Body of pancreas (tissue), 4 donors: ENCODE measurements at regions not wholly inside any gene's neighbourhood (a gene's known extent, or its start where the extent isn't known, plus 50 kb on each side); places are given as distances from the start of the nearest gene placed in this dataset.

Experiments used
- ATAC-seq: fragments of 150-250 bp; one replicate; pipeline ENCODE4 v1.9.1; 2016
- DNase-seq, 4 donors: peaks; one replicate each; pipeline ENCODE4 v3.0.0-alpha.2; 2019
- H3K27ac ChIP-seq, 4 donors: fragments of 200-600 bp; sonication (generic); 1 replicate in 3 of 4; 2 replicates in 1 of 4; pipeline versions ENCODE4 v1.5.1 to v1.6.1; 2016 to 2019; ENCODE audit warnings: mild to moderate bottlenecking in 1 of 4, mixed read lengths in 1 of 4, moderate library complexity in 1 of 4
- H3K27me3 ChIP-seq, 2 donors: fragments of 200-600 bp; sonication (generic); one replicate each; pipeline ENCODE4 v1.6.0; 2016; ENCODE audit warnings: mild to moderate bottlenecking in 1 of 2
- H3K36me3 ChIP-seq, 2 donors: fragments of 200-600 bp; sonication (generic); replicated peaks in 1 of 2; 2 replicates each; pipeline ENCODE4 v1.5.1; 2016; ENCODE audit warnings: low read depth in 2 of 2; ENCODE audit not compliant: insufficient read depth in 1 of 2
- H3K4me1 ChIP-seq: fragments of 200-600 bp; sonication (generic); one replicate; pipeline ENCODE4 v1.6.0; 2016
- H3K4me3 ChIP-seq, 2 donors: fragments of 200-600 bp; sonication (generic); 1 replicate in 1 of 2; 2 replicates in 1 of 2; pipeline ENCODE4 v1.5.1; 2016 to 2019
- H3K9me3 ChIP-seq, 3 donors: fragments of 200-600 bp; sonication (generic); 1 replicate in 2 of 3; 2 replicates in 1 of 3; pipeline ENCODE4 v1.5.1; 2016
- POLR2A ChIP-seq, 3 donors: fragments of 450-650 bp; IDR thresholded peaks; one replicate each; pipeline ENCODE4 v1.6.1; 2016; ENCODE audit warnings: antibody characterized with exemption in 3 of 3, mild to moderate bottlenecking in 2 of 3
- WGBS, 2 donors: methylation state at CpG; one replicate each; pipeline ENCODE4 v1.1.5; 2017; 5-methylcytosine and 5-hydroxymethylcytosine counted together
- intact Hi-C: fragments of 100-400 bp; cut with DNase I; formaldehyde crosslinking; loops from one replicate; pipeline ENCODE4 v1.15.1; 2023
- TF ChIP-seq, protein P1 (sequence below), 7 experiments: fragments of 450-650 bp in 4 of 7; fragments of 200-600 bp in 3 of 7; sonication (generic) in 3 of 7; IDR thresholded peaks; one replicate each; pipeline ENCODE4 v1.5.1; 2016 to 2019; ENCODE audit warnings: antibody characterized with exemption in 7 of 7

DNA sequence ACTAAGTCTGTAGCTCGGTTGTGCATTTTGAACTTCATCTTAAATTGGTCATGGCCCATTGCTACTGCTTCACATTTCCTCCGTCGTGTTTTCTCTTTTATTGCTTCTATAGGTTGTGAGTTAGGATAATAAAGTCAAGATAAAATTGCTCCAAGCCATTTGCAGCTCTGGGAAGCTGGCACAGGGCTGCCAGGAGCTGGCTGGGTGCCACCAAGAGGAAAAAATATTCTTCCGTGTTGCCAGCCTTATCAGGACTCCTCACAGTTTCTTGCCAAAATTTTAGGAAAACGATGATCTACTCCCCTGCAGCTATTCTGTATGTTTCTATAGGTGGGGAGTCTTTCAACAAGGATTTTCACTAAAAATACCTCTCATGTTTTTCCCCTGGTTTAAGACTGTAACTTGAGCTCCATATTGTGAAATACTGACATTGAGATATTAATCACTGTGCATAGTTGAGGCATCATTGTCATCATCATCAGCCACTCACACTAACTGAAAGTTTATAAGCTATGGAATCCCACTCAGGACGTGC is 55.4 kb upstream of the PIAS1 start:
- DNase-seq: peak; percentile 42 to 67 (median 48)
- Histone ChIP-seq H3K36me3 (no peaks in the 10 kb centered on the region), H3K27ac (no peak overlapping the region), H3K27me3 (no peaks in the 10 kb centered on the region), H3K4me3 (no peak overlapping the region), H3K9me3 (no peaks in the 10 kb centered on the region), H3K4me1 (peaks cover 7% of the 10 kb centered on the region)
- intact Hi-C loops: no loop called here
- TF ChIP-seq, protein P1, sequence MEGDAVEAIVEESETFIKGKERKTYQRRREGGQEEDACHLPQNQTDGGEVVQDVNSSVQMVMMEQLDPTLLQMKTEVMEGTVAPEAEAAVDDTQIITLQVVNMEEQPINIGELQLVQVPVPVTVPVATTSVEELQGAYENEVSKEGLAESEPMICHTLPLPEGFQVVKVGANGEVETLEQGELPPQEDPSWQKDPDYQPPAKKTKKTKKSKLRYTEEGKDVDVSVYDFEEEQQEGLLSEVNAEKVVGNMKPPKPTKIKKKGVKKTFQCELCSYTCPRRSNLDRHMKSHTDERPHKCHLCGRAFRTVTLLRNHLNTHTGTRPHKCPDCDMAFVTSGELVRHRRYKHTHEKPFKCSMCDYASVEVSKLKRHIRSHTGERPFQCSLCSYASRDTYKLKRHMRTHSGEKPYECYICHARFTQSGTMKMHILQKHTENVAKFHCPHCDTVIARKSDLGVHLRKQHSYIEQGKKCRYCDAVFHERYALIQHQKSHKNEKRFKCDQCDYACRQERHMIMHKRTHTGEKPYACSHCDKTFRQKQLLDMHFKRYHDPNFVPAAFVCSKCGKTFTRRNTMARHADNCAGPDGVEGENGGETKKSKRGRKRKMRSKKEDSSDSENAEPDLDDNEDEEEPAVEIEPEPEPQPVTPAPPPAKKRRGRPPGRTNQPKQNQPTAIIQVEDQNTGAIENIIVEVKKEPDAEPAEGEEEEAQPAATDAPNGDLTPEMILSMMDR (IDR thresholded peaks at IDR 0.05): no peak
- no peak for TF ChIP-seq POLR2A (IDR thresholded peaks at IDR 0.05)
- ATAC-seq: no peak
- WGBS, 2 donors: 29 to 30% methylated on average over 6 of the region's 6 CpGs

DNA sequence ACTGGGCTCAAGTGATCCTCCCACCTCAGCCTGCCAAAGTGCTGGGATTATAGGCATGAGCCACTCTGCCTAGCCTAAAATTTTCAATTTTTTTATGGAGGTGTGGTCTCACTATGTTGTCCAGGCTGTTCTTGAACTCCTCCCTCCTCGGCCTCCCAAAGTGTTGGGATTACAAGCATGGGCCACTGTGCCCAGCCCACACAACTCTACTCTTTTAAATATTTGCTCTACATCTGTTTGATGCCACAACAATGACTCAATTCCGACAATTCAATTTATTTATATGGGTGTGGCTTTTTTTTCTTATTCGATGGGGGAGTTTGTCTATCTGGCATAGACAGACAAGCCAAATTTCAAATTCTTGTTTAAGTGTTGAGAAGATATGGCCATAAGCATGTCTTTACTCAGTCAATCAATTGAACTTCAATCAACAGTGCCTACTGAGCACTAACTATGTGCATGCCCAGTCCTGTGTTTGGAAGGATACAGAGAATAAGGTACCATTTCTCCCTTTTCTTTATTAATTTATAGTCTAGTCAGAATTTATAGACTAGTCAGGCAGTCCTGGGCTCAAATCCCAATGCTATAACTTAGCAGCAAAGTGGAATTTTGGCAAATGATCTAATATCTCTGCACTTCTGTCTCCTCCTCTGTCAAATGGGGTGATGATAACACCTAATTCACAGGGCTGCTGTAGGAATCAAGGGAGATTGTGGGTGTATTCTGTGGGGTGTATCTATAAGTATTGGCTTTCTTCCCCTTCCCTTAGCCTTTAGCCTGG is 54.6 kb upstream of the PIAS1 start:
- Histone ChIP-seq H3K4me3 (no peak overlapping the region), H3K4me1 (peaks cover 7% of the 10 kb centered on the region), H3K9me3 (no peaks in the 10 kb centered on the region), H3K36me3 (no peaks in the 10 kb centered on the region), H3K27me3 (no peaks in the 10 kb centered on the region), H3K27ac (no peak overlapping the region)
- ATAC-seq: no peak
- DNase-seq: no peak
- 68 to 74% methylated on average over 3 of the region's 3 CpGs for WGBS, 2 donors
- intact Hi-C loops: no loop called here
- TF ChIP-seq, protein P1 (IDR thresholded peaks at IDR 0.05): no peak
- no peak for TF ChIP-seq POLR2A (IDR thresholded peaks at IDR 0.05)

DNA sequence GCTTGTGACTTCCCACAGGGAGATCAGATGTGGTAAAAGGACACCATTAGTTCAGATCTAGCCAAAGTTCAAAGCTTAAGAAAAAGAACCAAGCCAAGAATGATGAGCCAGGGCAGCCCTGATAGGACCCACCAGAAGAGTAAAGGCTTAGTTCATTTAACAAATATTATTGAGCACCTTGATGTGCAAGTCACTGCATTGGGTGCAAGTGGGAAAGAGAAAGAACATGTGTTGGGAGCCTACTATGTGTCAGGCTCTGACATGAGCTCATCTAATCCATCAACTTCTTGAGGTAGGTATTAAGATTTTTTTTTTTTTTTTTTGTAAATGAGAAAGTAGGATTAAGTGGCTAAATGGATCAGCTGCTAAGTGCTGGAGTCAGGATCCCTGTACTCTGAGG is 53.4 kb upstream of the PIAS1 start:
- DNase-seq (no peak), ATAC-seq (no peak)
- Histone ChIP-seq H3K27me3 (no peaks in the 10 kb centered on the region), H3K36me3 (no peaks in the 10 kb centered on the region), H3K27ac (no peak overlapping the region), H3K9me3 (no peaks in the 10 kb centered on the region), H3K4me3 (no peak overlapping the region), H3K4me1 (peaks cover 7% of the 10 kb centered on the region)
- TF ChIP-seq, protein P1 (IDR thresholded peaks at IDR 0.05): no peak
- no peak for TF ChIP-seq POLR2A (IDR thresholded peaks at IDR 0.05)
- intact Hi-C loops: no loop called here

DNA sequence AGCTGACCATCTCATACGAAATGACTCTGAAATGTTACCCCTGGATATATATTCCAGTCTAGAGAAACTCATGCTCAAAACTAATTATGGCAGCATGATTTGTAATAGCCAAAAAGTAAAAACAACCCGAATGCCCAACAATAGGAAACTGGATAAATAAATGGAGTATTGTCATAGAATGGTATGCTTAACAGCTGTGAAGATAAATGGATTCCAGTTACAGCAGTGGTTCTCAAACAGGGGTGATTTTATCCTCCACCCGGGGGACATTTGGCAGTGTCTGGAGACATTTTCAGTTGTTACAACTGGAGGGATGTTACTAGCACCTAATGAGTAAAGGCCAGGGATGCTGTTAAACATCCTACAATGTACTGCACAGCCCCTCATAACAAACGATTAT is 52.3 kb upstream of the PIAS1 start:
- H3K36me3 ChIP-seq: no peaks in the 10 kb centered on the region
- TF ChIP-seq POLR2A (IDR thresholded peaks at IDR 0.05): no peak
- TF ChIP-seq, protein P1 (IDR thresholded peaks at IDR 0.05): no peak
- peaks cover 7% of the 10 kb centered on the region for H3K4me1 ChIP-seq
- no peaks in the 10 kb centered on the region for H3K27me3 ChIP-seq
- ATAC-seq: no peak
- H3K9me3 ChIP-seq: no peaks in the 10 kb centered on the region
- no peak for DNase-seq
- intact Hi-C loops: no loop called here
- H3K27ac ChIP-seq: no peak overlapping the region
- no peak overlapping the region for H3K4me3 ChIP-seq
- 59 to 71% methylated on average over 4 of the region's 4 CpGs for WGBS, 2 donors

DNA sequence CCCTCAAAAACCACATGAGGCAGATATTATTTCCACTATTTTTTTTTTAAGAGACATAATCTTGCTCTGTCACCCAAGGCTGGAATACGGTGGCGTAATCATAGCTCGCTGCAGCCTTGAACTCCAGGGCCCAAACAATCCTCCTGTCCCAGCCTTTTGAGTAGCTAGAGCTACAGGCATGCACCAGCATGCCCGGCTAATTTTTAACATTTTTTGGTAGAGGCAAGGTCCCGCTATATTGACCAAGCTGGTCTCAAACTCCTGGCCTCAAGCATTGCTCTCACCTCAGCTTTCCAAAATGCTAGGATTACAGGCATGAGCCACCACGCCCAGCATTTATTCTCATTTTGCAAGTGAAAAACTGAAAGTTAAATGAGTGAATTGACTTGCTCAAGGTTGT is 50.8 kb upstream of the PIAS1 start:
- Histone ChIP-seq H3K27ac (no peak overlapping the region), H3K9me3 (no peaks in the 10 kb centered on the region), H3K4me1 (peaks cover 7% of the 10 kb centered on the region), H3K36me3 (no peaks in the 10 kb centered on the region), H3K27me3 (no peaks in the 10 kb centered on the region), H3K4me3 (no peak overlapping the region)
- TF ChIP-seq POLR2A (IDR thresholded peaks at IDR 0.05): no peak
- TF ChIP-seq, protein P1 (IDR thresholded peaks at IDR 0.05): no peak
- intact Hi-C loops: no loop called here
- ATAC-seq (no peak), DNase-seq (no peak)
- 86 to 90% methylated on average over 6 of the region's 6 CpGs for WGBS, 2 donors
